ENCODE measurements at regions not wholly inside any gene's neighbourhood (a gene's known extent, or its start where the extent isn't known, plus 50 kb on each side); places are given as distances from the start of the nearest gene placed in this dataset.

- TF ChIP-seq POLR2A (IDR thresholded peaks at IDR 0.05): no peak
- no peak for TF ChIP-seq CTCF (IDR thresholded peaks at IDR 0.05)
These were observed 616.1 kb upstream of the PKDCC start for GRCh38 chr2:41431756-41432155.

Measured in stomach (tissue), 4 donors.